ENCODE measurements at regions not wholly inside any gene's neighbourhood (a gene's known extent, or its start where the extent isn't known, plus 50 kb on each side); places are given as distances from the start of the nearest gene placed in this dataset.

- ATAC-seq, result no peak
Measured at GRCh38 chr5:68161156-68161555, 54.4 kb upstream of the PIK3R1 start.

GRCh38 chr5:68159224-68159951 lies 56.2 kb upstream of the PIK3R1 start:
- no peak for ATAC-seq

GRCh38 chr5:68155940-68156339 lies 59.6 kb upstream of the PIK3R1 start:
- no peak for ATAC-seq

- ATAC-seq, result no peak
Measured at GRCh38 chr5:68154119-68154857, 61.3 kb upstream of the PIK3R1 start.

GRCh38 chr5:68151812-68152211 lies 63.7 kb upstream of the PIK3R1 start:
- ATAC-seq, result no peak

GRCh38 chr5:68149189-68149588 lies 66.4 kb upstream of the PIK3R1 start:
- no peak for ATAC-seq

- peak in 1 of 2 donors; percentile 20 for ATAC-seq
Measured at GRCh38 chr5:68148096-68148495, 67.5 kb upstream of the PIK3R1 start.

GRCh38 chr5:68147659-68148058 lies 67.9 kb upstream of the PIK3R1 start:
- ATAC-seq, result peak in 1 of 2 donors; percentile 24

- ATAC-seq, result peak; percentile 90 to 93
Measured at GRCh38 chr5:68141494-68141893, 74.1 kb upstream of the PIK3R1 start.

GRCh38 chr5:68140763-68141162 lies 74.8 kb upstream of the PIK3R1 start:
- ATAC-seq, result no peak

GRCh38 chr5:68139611-68140441 lies 75.7 kb upstream of the PIK3R1 start:
- no peak for ATAC-seq

GRCh38 chr5:68137511-68138140 lies 77.9 kb upstream of the PIK3R1 start:
- ATAC-seq, result no peak

GRCh38 chr5:68134669-68135313 lies 80.8 kb upstream of the PIK3R1 start:
- no peak for ATAC-seq

GRCh38 chr5:68134033-68134668 lies 81.4 kb upstream of the PIK3R1 start:
- ATAC-seq, result no peak

- no peak for ATAC-seq
Measured at GRCh38 chr5:68130253-68130652, 85.3 kb upstream of the PIK3R1 start.

- no peak for ATAC-seq
Measured at GRCh38 chr5:68129364-68129763, 86.2 kb upstream of the PIK3R1 start.

- no peak for ATAC-seq
Measured at GRCh38 chr5:68126886-68127285, 88.7 kb upstream of the PIK3R1 start.

GRCh38 chr5:68122439-68123328 lies 92.9 kb upstream of the PIK3R1 start:
- no peak for ATAC-seq

- no peak for ATAC-seq
Measured at GRCh38 chr5:68116868-68117411, 98.6 kb upstream of the PIK3R1 start.

- ATAC-seq, result no peak
Measured at GRCh38 chr5:68116408-68116807, 99.1 kb upstream of the PIK3R1 start.
